NK-92 treated with Interleukin-12 subunit alpha and Interleukin-12 subunit beta, amount 100 ng/mL, for 24 hours (cell line): ENCODE measurements at regions not wholly inside any gene's neighbourhood (a gene's known extent, or its start where the extent isn't known, plus 50 kb on each side); places are given as distances from the start of the nearest gene placed in this dataset.
"Not testable (repeated sequence)": the region's sequence is repeated elsewhere in the genome, so short reads cannot be mapped to it uniquely, and the experiment has no call there.

Experiments used
- DNase-seq: peaks from one replicate; lab custom pipeline; 2025; lab: John Stamatoyannopoulos, UW

DNA sequence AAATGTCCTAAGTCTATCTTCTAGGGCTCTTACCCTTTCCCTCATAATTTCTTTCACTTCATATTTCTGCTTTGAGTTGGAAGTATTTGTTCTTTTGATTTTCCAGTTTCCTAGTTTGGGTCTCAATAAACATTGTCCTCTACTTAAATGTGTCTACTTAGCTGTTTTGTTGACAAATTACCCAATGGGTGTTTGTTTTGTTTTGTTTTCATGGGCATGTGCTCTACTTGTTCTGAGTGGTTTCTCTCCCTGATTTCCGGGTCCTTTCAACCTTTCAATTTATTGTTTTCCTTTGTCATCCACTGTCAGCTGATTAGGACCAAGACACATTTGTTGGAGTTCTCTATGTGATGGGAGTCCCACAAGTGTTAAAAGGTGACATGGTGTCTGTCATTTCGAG, 1181.4 kb downstream of the RPA4 start:
- DNase-seq: no peak

DNA sequence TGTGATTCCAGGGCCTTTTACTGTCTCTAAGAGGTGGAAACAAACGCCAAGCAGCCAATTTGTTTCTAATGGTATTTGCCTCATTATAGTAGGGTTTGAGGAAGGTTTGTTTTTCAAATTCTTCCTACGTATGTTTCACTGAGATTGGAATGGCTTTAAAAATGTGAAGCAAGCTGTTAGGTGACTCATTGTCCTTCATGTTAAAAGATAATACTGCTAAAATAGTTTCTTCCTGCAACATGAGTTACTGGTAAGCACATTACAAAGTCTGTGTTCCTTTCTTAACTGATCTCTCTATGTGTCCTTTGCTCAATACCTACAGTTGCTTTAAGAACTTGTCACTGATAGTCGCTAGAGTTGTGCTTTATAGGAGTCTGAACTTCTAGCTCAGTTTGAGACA, 1183.9 kb downstream of the RPA4 start:
- DNase-seq: no peak

DNA sequence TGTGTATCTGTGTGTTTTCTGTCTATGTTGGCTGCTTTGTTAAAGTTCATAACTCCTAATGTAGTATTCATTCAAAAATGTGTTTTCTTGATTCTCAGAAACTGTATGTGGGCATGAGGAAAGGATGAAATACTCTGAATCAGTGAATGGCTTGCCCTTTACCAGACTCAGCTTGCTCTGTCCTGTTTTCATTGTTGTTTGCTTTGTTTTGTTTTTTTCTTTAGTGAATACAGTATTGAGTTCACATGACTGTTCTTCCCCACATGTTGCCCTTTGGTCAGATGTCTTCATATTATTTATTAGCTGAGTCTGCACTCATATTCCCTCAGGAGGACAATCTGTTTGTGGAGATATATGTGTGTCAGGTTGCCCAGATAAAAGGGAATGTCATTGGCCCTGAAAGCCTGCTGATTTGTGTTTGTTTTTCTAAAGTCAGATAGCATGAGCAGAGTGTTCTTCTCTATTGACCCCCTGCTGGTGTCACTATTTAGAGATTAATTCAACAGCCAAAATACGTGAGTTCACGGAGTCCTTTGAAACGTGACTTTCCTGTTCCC, 1184.4 kb downstream of the RPA4 start:
- DNase-seq: no peak

DNA sequence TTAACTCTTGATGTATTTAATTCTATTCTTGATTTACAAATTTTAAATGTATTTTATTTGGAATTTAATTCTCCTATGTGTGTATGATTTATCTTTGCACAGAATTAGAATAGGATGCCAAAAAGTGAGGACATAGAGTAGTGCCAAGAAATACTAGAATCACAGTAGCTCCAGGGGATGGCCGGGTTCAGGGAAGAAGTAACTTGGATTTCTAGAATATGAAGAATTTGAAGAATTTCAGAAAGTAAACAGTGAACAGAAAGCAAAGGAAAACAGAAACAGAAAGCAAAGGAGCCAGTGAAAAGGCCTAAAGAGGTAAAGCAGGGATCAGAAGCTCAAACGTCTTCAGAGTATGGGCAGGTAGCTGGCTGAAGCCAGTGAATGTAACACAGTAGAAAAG, 1187.6 kb downstream of the RPA4 start:
- no peak for DNase-seq

DNA sequence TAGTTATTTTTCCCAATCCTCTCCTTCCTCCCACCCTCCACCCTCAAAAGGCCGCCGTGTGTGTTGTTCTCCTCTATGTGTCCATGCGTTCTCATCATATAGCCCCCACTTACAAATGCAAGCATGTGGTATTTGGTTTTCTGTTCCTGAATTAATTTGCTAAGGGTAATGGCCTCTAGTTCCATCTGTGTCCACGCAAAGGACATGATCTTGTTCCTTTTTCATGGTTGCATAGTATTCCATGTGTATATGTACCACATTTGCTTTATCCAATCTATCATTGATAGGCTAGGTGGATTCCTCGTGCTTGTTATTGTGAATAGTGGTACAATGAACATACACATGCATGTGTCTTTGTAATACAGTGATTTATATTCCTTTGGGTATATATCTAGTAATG, 1193.7 kb downstream of the RPA4 start:
- DNase-seq: no peak

DNA sequence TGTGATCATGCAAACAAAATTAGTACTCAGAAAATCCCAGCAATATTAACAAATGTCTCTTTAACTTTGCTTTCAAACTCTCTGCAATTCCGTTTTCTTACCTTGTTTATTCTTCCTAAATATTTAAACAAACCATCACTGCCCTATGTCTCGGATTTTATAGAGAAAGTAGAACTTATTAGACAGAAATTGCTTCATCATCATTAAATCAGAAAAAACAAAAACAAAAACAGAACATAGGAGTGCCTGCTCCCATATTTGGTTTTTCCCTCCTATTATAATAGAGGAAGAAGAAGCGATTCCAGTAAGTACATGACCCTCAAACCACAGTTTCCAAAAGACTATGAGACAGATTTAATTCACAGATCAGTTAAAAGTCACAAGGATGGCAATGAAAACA, 1228.0 kb downstream of the RPA4 start:
- no peak for DNase-seq

DNA sequence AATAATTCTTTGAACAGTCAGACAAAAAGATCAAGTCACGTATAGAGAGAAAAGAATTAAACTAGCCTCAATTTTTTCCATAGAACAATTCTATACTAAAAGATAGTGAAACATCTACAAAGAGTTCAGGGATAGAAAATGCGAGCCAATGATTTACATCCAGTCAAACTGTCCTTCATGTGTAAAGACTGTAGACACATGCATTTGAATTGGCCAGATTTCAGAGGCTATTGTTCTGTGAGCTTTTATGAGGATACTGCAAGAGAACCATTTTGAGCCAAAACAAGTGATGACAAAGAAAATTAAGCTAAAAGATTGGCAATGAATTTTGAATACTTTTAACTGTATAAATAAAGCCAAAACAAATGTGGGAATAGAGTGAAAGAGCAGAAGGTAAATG, 1230.3 kb downstream of the RPA4 start:
- no peak for DNase-seq

DNA sequence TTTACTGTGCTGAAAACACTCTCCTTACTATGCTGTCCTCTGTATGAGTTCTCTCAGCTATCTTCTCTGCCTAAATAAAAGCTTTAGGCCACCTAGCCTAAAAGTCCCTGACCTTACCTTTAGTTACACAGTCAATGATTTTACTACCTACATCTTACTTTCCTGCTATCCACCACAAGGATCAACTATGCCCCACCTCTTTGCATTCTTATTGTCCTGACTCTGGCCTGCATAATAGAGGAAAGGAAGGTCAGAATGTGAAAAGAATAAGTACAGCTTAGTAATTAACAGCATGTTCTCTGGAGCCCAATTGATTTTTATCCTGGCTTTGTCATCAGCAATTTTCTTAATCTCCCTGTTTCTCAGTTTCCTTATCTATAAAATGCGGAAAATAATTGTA, 1257.8 kb downstream of the RPA4 start:
- DNase-seq: no peak

DNA sequence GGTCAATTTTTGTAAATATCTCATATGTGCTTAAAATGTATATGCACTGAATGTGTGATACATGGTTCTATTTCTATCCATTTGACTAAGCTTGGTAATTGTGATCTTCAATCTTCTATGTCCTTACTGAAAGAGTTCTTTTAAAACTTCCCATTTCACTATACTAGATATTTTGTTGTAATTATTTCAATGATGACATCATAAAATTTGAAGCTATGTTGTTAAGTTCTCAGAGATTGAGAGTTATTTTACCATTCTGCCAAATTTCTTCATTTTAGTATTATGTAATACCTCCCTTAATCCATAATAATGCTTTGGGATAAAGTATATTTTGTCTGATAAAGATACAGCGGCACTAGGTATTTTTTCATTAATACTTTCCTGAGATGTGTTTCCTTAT, 1307.3 kb downstream of the RPA4 start:
- DNase-seq: no peak

DNA sequence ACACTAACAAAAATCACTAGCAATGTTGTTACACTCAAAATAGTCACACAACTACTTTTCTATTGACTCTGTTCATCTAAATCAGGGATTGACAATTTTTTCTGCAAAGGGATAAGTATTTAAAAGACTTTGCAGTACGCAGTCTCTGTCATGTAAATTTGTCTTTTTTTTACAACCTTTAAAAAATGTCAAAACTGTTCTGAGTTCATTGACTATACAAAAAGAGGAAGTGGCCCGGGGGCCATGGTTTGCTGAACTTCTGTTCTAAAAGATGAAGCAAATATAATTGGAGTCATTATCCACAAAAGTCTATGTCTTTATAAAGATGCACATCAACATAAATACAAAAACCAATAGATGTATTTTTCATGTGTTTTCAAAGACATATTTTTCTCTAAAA, 1310.3 kb downstream of the RPA4 start:
- DNase-seq: no peak

DNA sequence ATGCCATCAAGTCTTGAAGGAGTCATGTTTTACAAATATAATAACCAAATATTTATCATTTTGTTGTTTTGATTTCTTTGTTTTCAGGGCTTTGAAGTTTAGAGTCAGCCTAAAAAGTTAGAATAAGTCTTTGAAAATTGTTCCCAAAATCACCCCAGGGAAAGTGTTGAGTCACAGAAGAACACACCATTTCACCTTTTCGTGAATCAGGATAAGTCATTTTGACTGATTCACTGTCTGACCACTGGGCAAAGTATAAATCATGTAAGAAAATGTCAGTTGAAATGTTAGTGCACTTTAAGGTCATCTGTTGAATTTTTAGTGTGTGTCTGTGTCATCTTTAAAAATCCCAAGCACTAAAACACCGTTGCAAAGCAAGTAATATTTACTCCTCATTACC, 1320.1 kb downstream of the RPA4 start:
- DNase-seq: no peak

DNA sequence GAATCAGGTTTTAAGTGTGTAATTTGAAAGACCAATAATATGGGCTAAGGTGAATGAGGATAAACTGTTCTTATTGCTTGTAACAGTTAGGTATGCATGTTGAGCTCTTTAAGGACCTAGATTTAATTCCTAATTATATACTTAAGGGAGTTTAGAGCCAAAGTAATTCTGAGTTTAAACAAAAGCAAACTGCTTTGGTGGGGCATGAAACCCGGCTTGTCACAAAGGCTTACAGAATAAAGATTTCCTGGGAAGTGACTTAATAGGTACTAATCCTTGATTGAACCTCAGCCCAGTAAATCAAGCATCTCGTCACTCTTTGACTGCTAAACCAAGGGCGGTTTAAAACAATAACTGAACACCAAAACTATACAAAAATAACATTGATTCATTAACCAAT, 1324.2 kb downstream of the RPA4 start:
- DNase-seq: no peak

DNA sequence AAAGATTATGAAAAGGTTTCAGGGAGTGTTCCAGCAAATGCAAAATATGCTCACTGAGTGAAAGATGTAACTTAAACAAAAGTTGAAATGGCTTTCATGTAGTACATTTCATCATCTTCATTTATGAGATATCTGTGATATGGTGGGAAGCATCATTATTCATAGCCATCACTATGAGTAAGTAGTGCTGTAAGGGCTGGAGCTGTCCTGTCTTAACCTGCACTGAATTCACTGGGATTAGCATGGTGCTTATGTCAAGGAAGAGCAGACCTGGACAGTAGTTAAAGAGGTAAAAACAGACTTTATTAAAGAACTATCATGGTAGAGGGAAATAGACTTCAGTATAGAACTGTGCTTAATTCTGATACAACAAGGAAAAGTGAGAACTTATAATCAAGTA, 1347.3 kb downstream of the RPA4 start:
- no peak for DNase-seq

DNA sequence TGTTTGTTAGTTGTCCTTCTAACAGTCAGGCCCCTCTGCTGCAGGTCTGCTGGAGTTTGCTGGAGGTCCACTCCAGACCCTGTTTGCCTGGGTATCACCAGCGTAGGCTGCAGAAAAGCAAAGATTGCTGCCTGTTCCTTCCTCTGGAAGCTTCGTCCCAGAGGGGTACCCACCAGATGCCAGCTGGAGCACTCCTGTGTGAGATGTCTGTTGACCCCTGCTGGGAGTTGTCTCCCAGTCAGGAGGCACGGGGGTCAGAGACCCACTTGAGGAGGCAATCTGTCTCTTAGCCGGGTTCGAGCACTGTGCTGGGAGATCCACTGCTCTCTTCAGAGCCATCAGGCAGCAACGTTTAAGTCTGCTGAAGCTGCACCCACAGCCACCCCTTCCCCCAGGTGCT, 1356.4 kb downstream of the RPA4 start:
- not testable (repeated sequence) for DNase-seq

DNA sequence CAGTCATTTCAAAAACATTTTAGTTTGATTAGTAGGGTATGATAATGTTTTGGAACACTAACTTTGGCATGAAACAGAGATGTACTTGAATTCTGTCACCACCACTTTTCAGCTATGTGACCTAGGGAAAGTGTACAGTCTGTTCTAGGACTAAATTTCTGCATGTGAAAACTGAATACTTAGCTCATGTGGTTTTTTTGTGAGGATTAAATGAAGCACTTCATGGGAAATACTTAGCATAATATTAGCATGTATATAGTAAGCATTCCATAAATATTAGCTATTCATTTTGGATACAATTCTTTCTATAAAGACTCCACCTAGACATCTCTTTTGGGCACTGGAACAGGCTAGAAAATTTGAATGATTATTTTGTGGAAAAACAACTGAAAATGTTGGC, 1379.4 kb downstream of the RPA4 start:
- no peak for DNase-seq

DNA sequence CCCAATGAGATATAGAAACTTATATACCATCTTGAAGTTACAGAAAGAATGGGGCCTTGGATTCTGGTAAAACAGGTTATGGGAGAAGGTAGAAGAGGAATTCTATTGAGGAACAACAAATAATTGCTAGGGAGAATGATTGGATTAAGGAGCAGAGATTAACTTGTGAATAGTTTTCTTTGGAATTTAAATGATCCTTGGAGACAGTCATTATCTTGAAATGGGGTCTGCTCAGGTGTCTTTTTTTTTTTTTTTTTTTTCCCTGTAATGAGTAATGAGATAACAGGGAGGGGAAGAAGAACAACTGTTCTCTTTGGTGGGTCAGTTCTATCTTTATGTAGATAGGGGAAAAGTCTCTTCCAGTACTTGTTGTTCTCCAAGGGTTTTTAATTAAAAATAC, 1406.0 kb downstream of the RPA4 start:
- no peak for DNase-seq

DNA sequence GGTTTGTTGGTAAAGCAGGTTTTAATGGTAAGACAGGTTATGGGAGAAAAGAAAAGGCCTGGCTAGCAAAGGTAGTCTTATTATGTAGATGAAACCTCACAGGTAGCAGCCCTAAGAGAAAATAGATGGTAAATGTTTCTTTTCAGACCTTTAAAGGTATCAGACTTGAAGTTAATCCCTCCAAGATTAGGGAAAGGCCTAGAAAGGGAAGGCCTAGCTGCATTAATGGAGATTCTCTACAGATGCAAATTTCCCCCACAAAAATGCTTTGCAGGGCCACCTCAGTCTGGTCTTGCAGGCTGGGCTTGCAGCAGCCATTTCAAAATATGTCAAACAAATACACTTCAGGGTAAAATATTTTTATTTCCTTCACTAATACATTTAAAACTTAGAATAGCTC, 1410.6 kb downstream of the RPA4 start:
- no peak for DNase-seq

DNA sequence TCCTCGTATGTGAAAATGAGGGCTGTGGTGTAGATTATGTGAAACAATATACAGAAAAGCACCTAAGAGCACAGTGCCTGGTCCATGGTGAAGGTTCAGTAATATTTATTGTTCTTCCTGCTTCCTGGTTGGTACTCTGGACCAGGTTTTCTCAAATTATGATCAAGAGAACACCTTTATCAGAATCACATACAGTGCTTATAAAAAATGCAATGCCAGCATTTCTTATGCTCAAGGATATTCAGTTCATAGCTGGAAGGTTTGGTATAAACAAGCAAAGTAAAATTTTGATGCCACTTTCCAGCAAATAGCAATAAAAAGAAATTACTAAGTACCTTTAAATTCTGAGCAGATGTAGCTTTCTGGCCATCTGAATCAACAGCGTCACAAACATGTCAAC, 1412.4 kb downstream of the RPA4 start:
- DNase-seq: no peak

DNA sequence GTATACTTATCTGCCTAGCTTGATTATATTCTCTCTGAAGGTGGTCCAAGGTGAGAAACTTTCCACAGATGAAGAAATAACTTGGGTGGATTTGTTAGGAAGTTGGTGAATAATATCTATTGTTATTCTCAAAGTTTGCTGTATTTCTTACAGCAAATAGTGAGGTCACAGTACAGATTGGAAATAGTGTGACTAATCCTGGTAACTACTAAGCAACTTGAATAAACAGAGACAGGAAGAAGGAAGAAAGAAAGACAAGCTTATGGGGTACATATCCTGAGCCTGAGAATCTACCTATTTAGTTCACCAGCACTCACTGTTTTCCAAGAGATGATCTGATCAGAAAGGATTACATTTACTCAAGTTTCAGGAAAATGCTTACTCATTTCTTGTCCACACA, 1416.1 kb downstream of the RPA4 start:
- DNase-seq: no peak

DNA sequence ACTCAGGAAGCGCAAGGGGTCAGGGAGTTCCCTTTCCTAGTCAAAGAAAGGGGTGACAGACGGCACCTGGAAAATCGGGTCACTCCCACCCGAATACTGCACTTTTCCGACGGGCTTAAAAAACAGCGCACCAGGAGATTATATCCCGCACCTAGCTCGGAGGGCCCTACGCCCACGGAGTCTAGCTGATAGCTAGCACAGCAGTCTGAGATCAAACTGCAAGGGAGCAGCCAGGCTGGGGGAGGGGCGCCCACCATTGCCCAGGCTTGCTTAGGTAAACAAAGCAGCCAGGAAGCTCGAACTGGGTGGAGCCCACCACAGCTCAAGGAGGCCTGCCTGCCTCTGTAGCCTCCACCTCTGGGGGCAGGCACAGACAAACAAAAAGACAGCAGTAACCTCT, 1416.8 kb downstream of the RPA4 start:
- DNase-seq: not testable (repeated sequence)

DNA sequence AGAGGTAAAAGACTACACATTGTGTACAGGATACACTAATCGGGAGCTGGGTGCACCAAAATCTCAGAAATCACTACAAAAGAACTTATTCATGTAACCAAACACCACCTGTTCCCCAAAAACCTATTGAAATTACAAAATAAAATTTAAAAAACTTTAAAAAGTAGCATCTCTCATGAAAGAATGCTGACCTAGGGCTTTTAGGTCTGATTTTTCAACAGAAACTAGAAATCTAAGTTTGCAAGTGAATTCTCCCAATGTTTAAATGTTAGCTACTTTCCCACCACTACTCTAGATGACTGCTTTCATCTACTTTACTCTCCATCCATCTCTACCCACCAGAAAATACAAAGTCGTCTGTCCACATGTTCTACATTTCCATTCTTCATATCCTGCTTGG, 1447.7 kb downstream of the RPA4 start:
- no peak for DNase-seq

DNA sequence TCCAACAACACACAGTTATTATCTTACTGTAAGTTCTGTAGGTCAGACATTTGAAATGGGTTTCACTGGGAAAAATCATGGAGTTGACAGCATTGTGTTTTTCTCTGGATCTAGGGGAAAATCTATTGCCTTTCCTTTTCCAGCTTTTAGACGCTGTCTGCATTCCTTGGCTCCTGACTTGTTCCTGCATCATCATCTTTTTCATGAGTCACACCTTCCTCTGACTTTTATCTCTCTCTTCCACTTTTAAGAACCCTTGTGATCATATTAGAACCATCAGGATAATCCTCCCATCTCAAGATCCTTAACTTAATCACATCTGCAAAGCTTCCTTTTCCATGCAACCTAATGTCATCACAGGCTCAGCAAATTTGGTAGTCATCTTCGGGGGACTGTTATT, 1454.8 kb downstream of the RPA4 start:
- no peak for DNase-seq

DNA sequence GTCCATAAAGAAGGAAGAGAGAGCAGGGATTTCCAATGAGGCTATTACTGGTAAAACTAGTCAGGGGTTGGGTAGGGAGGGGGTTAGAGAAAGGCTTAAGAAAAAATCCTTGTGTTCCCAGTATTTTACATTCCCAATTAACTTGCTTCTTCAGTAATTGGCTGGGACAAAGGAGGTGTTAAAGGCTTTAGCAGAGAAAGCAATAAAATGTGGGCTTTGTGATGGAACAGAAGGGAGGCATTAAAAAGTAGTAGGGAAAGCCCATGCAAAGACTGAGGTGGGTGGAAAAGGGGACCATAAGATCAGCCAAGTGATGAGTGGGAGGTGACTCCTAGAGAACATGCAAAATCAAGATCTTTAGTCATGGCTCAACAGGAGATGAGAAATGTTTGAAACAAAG, 1467.2 kb downstream of the RPA4 start:
- no peak for DNase-seq

DNA sequence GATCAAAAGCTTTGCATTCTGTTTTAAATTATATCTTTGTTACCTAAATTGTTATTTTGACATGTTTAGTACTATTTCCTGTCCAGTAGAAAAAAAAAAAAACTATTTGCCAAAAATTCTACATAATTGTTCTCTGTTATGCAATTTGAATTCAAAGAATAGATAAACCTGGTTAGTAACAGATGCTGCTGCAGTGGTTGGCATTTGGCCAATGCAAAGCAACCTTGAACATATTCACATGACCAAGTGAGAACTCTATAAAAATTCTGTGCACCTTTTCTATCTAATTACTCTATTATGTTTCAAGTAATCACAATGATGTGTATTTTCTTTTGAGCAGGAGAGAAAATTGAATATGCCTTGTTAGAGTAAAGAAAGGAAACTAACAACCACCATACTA, 1473.4 kb downstream of the RPA4 start:
- no peak for DNase-seq

DNA sequence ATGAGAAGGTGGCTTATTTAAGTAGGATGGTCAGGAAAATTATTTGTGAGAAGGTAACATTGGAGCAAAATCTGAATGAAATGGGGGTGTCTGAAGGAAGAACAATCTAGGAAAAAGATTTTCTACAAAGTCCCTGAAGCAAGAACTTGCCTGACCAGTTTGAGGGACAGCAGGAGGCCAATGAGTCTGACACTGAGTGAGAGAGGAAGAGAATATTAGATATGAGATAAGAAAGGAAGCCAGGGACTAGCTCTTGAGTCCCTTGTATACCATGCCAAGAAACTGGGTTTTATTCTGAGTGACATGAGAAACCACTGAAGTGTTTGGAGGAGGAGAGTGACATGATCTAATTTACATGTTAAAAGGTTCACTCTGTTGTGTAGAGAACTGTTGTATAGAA, 1478.9 kb downstream of the RPA4 start:
- no peak for DNase-seq
